Stomach (tissue), 4 donors: ENCODE measurements at regions not wholly inside any gene's neighbourhood (a gene's known extent, or its start where the extent isn't known, plus 50 kb on each side); places are given as distances from the start of the nearest gene placed in this dataset.

Experiments used
- EP300 ChIP-seq: sonication (generic); formaldehyde crosslinking; IDR thresholded peaks from one replicate; pipeline ENCODE4 v1.6.1; 2017; ENCODE audit warnings: antibody characterized with exemption
- POLR2A ChIP-seq, 4 donors: fragments of 450-650 bp; IDR thresholded peaks; one replicate each; pipeline ENCODE4 v1.6.1; 2016; ENCODE audit warnings: antibody characterized with exemption in 4 of 4, control low read depth in 2 of 4, mild to moderate bottlenecking in 1 of 4, moderate library complexity in 1 of 4
- POLR2AphosphoS5 ChIP-seq, 3 donors: sonication (generic); formaldehyde crosslinking; IDR thresholded peaks; one replicate each; pipeline ENCODE4 v1.6.1; 2016; ENCODE audit warnings: antibody characterized with exemption in 3 of 3
- TF ChIP-seq, protein P1 (sequence below), 7 experiments: fragments of 450-650 bp in 4 of 7; fragments of 200-600 bp in 3 of 7; sonication (generic) in 3 of 7; IDR thresholded peaks; one replicate each; pipeline ENCODE4 v1.5.1; 2016 to 2019; ENCODE audit warnings: antibody characterized with exemption in 7 of 7, control low read depth in 2 of 7, mild to moderate bottlenecking in 1 of 7

DNA sequence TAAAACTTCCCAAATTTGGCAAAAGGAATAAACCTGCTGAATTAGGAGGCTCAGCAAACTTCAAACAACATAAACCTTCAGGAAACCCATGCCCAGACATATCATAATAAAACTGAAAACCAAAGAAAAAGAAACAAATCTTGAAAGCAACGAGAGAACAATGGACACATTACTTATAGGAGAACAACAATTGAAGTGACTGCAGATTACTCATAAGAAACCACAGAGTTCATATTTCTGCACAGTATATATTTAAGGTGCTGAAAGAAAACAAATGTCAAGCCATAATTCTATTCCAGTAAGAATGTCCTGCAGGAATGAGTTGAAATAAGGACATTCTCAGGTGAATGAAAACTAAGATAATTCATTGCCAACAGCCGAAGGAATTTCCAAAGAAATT, 80.8 kb upstream of the PROK2 start:
- TF ChIP-seq, protein P1, sequence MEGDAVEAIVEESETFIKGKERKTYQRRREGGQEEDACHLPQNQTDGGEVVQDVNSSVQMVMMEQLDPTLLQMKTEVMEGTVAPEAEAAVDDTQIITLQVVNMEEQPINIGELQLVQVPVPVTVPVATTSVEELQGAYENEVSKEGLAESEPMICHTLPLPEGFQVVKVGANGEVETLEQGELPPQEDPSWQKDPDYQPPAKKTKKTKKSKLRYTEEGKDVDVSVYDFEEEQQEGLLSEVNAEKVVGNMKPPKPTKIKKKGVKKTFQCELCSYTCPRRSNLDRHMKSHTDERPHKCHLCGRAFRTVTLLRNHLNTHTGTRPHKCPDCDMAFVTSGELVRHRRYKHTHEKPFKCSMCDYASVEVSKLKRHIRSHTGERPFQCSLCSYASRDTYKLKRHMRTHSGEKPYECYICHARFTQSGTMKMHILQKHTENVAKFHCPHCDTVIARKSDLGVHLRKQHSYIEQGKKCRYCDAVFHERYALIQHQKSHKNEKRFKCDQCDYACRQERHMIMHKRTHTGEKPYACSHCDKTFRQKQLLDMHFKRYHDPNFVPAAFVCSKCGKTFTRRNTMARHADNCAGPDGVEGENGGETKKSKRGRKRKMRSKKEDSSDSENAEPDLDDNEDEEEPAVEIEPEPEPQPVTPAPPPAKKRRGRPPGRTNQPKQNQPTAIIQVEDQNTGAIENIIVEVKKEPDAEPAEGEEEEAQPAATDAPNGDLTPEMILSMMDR (IDR thresholded peaks at IDR 0.05): no peak
- TF ChIP-seq POLR2AphosphoS5 (IDR thresholded peaks at IDR 0.05): no peak
- TF ChIP-seq POLR2A (IDR thresholded peaks at IDR 0.05): no peak
- no peak for TF ChIP-seq EP300
